ENCODE measurements at regions not wholly inside any gene's neighbourhood (a gene's known extent, or its start where the extent isn't known, plus 50 kb on each side); places are given as distances from the start of the nearest gene placed in this dataset.

DNA sequence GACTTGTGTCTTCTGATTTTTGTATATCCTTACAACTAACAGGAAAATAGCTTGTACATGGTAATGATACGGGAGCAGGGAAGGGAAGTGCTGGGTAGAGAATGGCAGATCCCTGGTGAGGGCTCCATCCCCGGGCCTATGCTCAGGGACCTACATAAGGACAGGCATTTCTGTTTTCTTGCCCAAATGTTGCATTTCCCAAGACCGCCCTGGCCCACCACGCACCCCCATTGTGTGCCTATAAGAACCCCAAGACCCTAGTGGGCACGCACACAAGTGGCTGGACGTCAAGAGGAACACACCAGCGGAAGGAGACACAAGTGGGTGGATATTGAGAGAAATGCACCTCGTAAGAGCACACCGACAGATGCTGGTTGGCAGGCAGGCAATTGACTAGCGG lies 616.3 kb upstream of the MAN1A1 start:
- intact Hi-C loops (cut with DNase I): no loop called here
- no peaks in the 10 kb centered on the region for H3K36me3 ChIP-seq
- no peak for TF ChIP-seq POLR2A (IDR thresholded peaks at IDR 0.05)
- TF ChIP-seq, protein P1, sequence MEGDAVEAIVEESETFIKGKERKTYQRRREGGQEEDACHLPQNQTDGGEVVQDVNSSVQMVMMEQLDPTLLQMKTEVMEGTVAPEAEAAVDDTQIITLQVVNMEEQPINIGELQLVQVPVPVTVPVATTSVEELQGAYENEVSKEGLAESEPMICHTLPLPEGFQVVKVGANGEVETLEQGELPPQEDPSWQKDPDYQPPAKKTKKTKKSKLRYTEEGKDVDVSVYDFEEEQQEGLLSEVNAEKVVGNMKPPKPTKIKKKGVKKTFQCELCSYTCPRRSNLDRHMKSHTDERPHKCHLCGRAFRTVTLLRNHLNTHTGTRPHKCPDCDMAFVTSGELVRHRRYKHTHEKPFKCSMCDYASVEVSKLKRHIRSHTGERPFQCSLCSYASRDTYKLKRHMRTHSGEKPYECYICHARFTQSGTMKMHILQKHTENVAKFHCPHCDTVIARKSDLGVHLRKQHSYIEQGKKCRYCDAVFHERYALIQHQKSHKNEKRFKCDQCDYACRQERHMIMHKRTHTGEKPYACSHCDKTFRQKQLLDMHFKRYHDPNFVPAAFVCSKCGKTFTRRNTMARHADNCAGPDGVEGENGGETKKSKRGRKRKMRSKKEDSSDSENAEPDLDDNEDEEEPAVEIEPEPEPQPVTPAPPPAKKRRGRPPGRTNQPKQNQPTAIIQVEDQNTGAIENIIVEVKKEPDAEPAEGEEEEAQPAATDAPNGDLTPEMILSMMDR (IDR thresholded peaks at IDR 0.05): no peak
- DNase-seq (no peak), ATAC-seq (no peak)
- H3K4me1 ChIP-seq: no peaks in the 10 kb centered on the region
- WGBS, 4 donors: 92 to 95% (median 94%) methylated on average over 10 of the region's 10 CpGs
- no peaks in the 10 kb centered on the region for H3K27me3 ChIP-seq
- no peak overlapping the region for H3K27ac ChIP-seq
- no peaks in the 10 kb centered on the region for H3K9me3 ChIP-seq
- H3K4me3 ChIP-seq: no peak overlapping the region

DNA sequence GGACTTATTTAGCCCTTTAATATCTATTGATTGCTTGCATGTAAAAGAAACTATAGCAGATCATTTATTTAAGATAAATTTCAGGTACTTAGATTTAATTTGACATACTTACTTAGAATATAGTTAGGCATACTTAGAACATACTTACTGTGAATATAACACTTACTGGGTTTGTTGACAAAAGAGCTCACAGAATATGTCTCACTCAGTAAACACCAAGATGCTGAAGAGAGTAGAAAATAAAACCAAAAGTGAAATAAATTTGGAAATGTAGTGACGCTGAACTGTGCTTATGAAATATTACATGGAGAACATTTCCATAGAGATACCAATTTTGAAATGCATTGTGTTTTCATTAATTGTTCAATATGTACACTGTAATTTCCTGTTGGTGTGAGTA lies 615.4 kb upstream of the MAN1A1 start:
- DNase-seq: no peak
- TF ChIP-seq POLR2A (IDR thresholded peaks at IDR 0.05): no peak
- TF ChIP-seq, protein P1 (IDR thresholded peaks at IDR 0.05): no peak
- no peak overlapping the region for H3K4me3 ChIP-seq
- intact Hi-C loops (cut with DNase I): no loop called here
- no peaks in the 10 kb centered on the region for H3K27me3 ChIP-seq
- H3K9me3 ChIP-seq: no peaks in the 10 kb centered on the region
- no peak for ATAC-seq
- 87 to 94% (median 90%) methylated on average over 1 of the region's 1 CpG for WGBS, 4 donors
- H3K4me1 ChIP-seq: no peaks in the 10 kb centered on the region
- H3K36me3 ChIP-seq: no peaks in the 10 kb centered on the region
- H3K27ac ChIP-seq: no peak overlapping the region

DNA sequence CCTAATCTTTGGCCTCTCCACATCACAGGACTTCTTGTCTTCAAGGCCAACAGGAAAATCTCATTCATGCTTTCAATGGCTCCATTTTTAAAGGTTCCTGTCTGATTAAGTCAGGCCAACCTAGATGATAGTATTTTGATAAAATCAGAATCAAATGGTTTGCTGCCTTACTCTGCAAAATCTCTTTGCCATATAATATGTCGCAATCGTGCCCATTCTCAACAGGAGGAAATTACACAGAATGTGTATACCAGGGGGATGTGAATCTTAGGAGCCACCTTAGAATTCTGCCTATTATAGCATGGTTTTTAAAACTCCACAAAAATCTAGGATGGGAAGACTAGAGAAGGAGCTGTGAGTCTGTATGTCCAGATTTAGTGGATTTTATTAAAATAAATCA lies 612.9 kb upstream of the MAN1A1 start:
- ATAC-seq (no peak), DNase-seq (no peak)
- H3K9me3 ChIP-seq: no peaks in the 10 kb centered on the region
- TF ChIP-seq, protein P1 (IDR thresholded peaks at IDR 0.05): no peak
- TF ChIP-seq POLR2A (IDR thresholded peaks at IDR 0.05): no peak
- H3K27ac ChIP-seq: no peak overlapping the region
- no peak overlapping the region for H3K4me3 ChIP-seq
- H3K27me3 ChIP-seq: no peaks in the 10 kb centered on the region
- no peaks in the 10 kb centered on the region for H3K36me3 ChIP-seq
- WGBS, 4 donors: 74 to 95% (median 85%) methylated on average over 2 of the region's 2 CpGs
- intact Hi-C loops (cut with DNase I): no loop called here
- H3K4me1 ChIP-seq: no peaks in the 10 kb centered on the region

DNA sequence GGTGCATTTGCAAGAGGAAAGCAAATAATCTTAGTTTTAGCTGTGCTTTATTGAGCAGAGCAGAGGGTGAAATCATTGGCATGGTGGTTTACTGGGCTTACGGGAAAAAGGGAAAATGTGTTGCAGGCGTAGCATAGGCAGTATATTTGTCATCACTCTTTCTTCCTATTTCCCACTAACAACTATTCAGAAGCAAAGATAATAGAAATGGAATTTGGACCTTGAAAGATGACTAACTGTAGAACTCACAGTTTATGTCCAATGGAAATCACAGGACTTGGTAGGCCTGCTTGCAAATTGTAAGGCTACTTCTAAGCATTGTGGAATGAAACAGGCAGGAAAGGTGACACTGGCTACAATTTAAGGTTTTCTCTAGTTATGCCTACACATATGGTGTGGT lies 611.9 kb upstream of the MAN1A1 start:
- intact Hi-C loops (cut with DNase I): no loop called here
- no peak for ATAC-seq

More for the DNA sequence above, 611.9 kb upstream of the MAN1A1 start:
- no peaks in the 10 kb centered on the region for H3K4me1 ChIP-seq
- H3K27ac ChIP-seq: no peak overlapping the region
- DNase-seq: no peak
- WGBS, 4 donors: 89 to 96% (median 94%) methylated on average over 2 of the region's 2 CpGs
- no peaks in the 10 kb centered on the region for H3K9me3 ChIP-seq
- TF ChIP-seq, protein P1 (IDR thresholded peaks at IDR 0.05): no peak
- TF ChIP-seq POLR2A (IDR thresholded peaks at IDR 0.05): no peak
- no peaks in the 10 kb centered on the region for H3K36me3 ChIP-seq
- H3K4me3 ChIP-seq: no peak overlapping the region
- no peaks in the 10 kb centered on the region for H3K27me3 ChIP-seq

All from heart left ventricle (tissue), 16 donors.